Ammon's horn (tissue), 1 donor: ENCODE measurements at regions not wholly inside any gene's neighbourhood (a gene's known extent, or its start where the extent isn't known, plus 50 kb on each side); places are given as distances from the start of the nearest gene placed in this dataset.

ENCODE experiments used
- DNase-seq: peaks from one replicate; pipeline ENCODE4 v3.0.0-alpha.2; 2016; ENCODE audit warnings: low spot score

- no peak for DNase-seq
These were observed 414.8 kb upstream of the C2CD4B start for GRCh38 chr15:62579842-62580241.

DNA sequence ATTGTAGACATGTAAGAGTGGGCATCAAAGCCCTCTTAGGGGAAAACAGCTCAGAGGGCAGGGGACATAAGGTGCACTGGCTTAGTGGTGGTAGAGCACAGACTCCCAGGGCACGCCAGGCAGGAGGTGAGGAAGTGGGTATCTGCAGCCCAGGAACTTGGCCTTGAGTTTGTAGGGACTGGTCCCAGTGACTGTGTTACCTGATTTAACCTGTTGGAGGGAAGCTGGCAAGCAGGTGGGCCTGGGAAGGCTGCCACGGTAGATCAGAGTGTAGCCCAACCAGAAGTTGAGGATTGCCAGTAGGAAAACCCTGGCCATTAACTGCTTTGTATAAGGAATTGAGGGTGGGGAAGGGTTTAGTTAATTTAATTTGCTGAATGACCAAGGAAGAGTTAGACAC is 417.5 kb upstream of the C2CD4B start:
- no peak for DNase-seq

DNA sequence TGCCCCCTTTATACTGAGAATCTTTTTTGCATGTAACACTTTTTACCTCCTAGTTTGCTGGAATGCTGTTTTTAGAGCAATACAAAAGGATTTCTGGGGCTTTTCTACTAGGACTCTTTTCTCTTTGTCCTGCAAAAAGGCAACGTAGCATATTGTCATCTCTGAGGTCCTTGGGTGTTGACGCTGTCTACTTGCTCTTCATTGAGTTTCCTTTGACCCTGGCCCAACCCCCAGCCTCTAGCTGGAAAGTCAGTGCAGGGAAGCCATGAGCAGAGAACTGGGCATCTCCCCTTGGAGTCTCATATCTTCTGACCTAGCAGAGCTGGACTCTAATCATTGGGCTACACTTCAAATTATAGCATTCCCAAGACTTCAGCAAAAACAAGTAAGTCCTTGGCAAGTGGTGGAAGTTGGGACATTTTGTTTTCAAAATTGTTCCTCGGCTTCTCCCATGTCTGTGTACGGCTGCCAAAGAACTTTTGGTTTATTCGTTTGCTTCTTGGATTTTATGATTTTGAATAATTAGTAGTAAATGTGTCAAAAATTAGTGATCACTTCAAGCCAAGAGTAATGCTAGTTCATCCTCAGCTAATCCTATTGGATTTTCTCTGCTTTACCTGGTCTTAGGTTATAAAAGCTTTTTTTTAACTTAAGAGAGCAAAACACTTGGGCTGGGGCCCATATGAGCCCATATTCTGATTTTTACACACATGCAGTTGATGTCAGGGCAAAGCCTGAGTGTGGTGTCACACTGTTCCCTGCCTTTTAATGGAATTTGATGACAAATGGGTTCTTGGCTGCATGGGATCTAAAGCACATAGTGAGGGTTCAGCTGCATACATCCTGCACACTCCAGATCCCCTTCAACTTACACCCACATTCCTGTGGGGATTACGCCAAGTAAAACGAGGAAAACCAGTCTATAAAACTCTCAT is 419.5 kb upstream of the C2CD4B start:
- no peak for DNase-seq

DNA sequence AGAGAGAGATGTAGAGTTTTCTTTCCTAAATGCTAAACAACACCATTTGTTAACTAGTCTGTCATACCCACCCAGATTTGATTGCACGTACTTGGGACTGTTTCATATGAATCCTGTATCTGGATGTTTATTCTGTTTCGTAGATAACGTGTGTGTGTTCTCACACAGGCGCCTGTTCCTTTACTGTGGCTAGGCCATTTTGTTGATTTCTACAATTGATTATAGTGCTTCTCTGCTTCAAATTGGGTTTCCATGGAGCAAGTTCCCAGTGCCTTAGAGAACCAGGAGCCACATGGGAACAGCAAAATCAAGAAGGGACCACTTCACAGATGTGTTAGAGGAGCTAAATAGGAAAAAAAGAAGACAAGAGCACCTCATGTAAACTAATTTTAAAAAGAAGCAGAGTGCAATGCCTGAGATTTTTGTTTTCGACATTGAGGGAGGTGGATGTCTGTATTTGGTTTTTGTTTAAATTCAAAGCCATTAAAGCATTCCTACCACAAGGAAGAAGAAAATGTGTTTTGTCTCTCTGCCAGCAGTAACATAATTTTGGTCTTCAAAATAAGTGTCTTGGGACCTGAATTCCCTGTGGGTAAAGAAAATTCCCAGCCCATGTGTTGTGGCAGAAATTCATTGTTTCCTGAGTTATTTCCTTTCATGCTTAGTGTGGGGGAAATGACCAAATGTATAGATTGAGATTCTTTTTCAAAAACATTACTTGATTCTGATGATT is 424.0 kb upstream of the C2CD4B start:
- no peak for DNase-seq

- no peak for DNase-seq
These were observed 427.1 kb upstream of the C2CD4B start for GRCh38 chr15:62591842-62592838.

DNA sequence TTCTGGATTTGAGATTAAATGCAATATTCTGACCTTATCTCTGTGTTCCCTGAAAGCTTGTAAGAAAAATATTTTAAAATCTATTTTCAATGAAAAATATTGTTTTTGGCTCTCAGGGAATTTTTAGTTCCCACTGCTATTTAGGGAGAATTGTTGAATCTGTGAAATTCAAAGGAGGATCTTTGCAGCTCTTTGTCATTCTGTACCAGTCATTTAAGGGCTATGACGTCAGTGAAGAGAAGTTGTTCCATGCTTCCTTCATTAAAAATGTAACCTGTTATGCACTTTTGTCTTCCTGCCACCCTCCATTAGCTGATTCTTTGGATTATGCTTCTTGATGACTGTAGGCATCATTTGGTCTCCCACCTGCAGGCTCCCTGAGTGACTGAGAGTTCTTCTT is 427.8 kb upstream of the C2CD4B start:
- no peak for DNase-seq

DNA sequence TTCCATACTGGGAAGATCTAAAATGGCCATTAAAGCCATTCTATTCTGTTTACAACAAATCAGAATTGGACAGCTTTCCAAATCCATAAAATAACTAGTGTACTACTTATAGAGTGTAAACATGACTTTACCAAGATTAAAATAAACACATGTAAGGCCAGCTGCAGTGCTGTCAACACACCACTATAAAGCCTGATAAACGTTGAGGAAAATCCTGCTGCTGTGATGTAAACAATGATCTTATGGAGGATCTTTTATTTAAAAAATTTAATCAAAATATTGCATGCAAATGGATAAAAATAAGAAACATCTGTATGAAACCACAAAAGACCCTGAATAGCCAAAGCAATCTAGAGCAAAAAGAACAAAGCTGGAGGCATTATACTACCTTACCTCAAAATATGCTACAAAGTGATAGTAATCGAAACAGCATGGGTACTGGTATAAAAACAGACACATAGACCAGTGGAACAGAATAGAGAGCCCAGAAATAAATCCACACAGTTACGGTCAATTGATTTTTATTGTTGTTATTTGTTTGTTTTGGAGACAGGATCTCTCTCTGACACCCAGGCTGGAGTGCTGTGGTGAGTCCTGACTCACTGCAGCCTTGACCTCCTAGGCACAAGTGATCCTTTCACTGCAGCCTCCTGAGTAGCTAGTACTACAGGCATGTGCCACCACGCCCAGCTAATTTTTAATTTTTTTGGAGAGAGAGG is 428.8 kb upstream of the C2CD4B start:
- DNase-seq, result no peak

DNA sequence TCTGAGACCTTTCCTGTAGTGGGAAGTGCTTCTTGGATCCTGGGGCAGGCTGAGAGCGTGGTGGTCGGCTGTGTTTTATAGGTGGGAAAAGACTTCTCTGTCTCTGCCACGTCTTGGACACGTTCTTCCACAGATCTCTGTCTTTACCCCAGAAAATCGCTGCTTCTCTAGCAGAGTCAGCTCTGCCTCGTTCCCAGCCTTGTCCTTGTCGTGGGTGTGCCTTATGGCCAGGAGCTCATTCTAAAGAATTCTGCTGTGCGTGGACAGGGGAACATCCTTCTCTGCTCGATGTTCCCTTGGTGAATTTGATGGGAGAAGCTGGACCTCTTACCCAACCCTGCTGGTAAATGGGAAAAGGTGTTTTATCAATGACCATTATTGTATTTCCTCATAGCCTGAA is 433.1 kb upstream of the C2CD4B start:
- no peak for DNase-seq

GRCh38 chr15:62599791-62600777 is 435.0 kb upstream of the C2CD4B start:
- DNase-seq, result no peak

GRCh38 chr15:62601777-62602545 is 436.9 kb upstream of the C2CD4B start:
- DNase-seq, result no peak

DNA sequence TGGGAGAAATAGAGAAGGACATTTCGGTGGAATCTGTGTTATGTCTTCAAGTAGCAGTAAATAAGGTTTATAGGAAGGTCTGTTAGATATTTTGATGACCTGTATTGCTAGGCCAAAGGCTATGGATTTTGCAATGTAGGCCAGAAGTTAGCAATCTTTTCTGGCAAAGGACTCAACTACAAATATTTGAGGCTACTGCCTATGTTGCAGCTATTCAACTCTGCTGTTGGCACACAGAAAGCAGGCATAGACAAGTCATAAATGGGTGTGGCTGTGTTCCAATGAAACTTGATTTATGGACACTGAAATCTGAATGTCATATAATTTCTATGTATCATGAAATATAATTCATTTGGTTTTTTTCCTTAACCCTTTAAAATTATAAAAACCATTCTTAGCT is 438.7 kb upstream of the C2CD4B start:
- no peak for DNase-seq

- DNase-seq, result no peak
These were observed 437.3 kb upstream of the TPM1 start for GRCh38 chr15:62605282-62605681.

- no peak for DNase-seq
These were observed 436.0 kb upstream of the TPM1 start for GRCh38 chr15:62606376-62607113.

DNA sequence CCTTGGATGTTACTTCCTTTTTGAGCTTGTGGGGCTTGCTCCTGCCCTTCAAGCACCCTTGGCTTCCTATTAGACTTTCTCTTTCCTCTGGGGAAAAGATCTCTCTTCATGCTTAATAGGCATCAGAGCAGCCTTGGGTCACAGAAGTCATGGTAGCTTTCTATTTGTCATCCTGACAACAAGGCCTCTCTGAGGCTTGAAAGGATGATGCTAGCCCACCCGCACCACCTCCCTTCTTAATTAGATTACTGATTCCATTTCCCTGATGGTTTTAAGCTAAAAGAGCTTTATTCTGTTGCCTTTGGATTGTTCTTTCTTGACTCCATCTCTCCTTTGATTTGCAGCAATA is 435.5 kb upstream of the TPM1 start:
- DNase-seq, result no peak

- no peak for DNase-seq
These were observed 434.9 kb upstream of the TPM1 start for GRCh38 chr15:62607643-62608042.

GRCh38 chr15:62608369-62608768 is 434.2 kb upstream of the TPM1 start:
- DNase-seq, result no peak

GRCh38 chr15:62610265-62610869 is 432.2 kb upstream of the TPM1 start:
- DNase-seq, result peak; percentile 12

DNA sequence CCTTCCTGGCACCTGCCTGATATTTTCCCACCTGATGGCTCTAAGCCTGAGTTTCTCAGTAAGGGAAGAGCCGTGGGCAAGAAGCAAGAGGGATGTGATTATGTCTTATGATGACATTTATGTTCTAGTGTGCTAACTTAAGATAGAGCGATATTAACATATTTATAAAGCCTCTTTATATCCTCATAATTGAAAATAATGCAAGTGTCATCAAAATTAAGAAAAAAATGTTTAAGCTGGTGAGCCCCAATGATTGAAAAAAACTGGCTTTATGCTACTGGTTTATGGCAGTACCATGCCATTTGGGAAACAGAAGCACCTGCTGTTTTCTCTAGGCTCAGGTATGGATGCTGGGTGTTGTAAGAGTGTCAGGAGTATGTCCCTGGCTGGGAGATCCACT is 431.5 kb upstream of the TPM1 start:
- no peak for DNase-seq
